ENCODE measurements at regions not wholly inside any gene's neighbourhood (a gene's known extent, or its start where the extent isn't known, plus 50 kb on each side); places are given as distances from the start of the nearest gene placed in this dataset.

DNA sequence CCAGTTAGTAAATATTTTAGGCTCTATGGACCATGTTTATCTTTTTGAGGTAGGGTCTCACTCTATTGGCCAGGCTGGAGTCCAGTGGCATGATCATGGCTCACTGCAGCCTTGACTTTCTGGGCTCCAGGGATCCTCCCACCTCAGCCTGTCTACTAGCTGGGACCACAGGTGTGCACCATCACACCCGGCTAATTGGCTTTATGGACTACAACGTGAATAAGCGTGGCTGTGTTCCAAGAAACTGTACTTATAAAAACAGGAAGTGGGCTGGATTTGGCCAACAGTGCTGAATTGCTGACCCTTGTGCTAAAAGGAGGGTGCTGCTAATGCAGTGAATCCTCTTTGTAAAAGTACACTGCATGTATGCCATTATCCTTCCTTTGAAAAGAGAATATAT is 111.7 kb upstream of the CDK13 start:
- Histone ChIP-seq H3K36me3 (ENCODE audit: control insufficient read depth, insufficient read depth, low read length) (no peaks in the 10 kb centered on the region), H3K4me1 (ENCODE audit: control insufficient read depth, insufficient read depth, low read length) (no peaks in the 10 kb centered on the region), H3K27me3 (ENCODE audit: control insufficient read depth, insufficient read depth, low read length, poor library complexity, severe bottlenecking) (peaks cover 27% of the 10 kb centered on the region), H3K4me3 (ENCODE audit: low read length) (no peak overlapping the region), H3K9me3 (ENCODE audit: control insufficient read depth, low read length) (no peaks in the 10 kb centered on the region), H3K27ac (ENCODE audit: low read depth, low read length) (no peak overlapping the region), H3K9ac (ENCODE audit: extremely low read depth, low read length, poor library complexity, severe bottlenecking) (no peak overlapping the region)
- 84 to 88% methylated on average over 3 of the region's 3 CpGs for WGBS, 2 experiments (ENCODE audit: insufficient coverage in 1 of 2, insufficient read length in 1 of 2)
- Mint-ChIP-seq H3K27me3 (ENCODE audit: insufficient read depth) (peaks cover 37% of the 10 kb centered on the region), H3K4me3 (no peak overlapping the region), H3K9me3 (no peaks in the 10 kb centered on the region), H3K4me1 (peaks cover 8% of the 10 kb centered on the region), H3K27ac (no peak overlapping the region), H3K36me3 (ENCODE audit: low read depth) (no peaks in the 10 kb centered on the region)
- TF ChIP-seq, protein P1, sequence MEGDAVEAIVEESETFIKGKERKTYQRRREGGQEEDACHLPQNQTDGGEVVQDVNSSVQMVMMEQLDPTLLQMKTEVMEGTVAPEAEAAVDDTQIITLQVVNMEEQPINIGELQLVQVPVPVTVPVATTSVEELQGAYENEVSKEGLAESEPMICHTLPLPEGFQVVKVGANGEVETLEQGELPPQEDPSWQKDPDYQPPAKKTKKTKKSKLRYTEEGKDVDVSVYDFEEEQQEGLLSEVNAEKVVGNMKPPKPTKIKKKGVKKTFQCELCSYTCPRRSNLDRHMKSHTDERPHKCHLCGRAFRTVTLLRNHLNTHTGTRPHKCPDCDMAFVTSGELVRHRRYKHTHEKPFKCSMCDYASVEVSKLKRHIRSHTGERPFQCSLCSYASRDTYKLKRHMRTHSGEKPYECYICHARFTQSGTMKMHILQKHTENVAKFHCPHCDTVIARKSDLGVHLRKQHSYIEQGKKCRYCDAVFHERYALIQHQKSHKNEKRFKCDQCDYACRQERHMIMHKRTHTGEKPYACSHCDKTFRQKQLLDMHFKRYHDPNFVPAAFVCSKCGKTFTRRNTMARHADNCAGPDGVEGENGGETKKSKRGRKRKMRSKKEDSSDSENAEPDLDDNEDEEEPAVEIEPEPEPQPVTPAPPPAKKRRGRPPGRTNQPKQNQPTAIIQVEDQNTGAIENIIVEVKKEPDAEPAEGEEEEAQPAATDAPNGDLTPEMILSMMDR (conservative IDR thresholded peaks at IDR 0.05), result no peak
- no peak for DNase-seq

DNA sequence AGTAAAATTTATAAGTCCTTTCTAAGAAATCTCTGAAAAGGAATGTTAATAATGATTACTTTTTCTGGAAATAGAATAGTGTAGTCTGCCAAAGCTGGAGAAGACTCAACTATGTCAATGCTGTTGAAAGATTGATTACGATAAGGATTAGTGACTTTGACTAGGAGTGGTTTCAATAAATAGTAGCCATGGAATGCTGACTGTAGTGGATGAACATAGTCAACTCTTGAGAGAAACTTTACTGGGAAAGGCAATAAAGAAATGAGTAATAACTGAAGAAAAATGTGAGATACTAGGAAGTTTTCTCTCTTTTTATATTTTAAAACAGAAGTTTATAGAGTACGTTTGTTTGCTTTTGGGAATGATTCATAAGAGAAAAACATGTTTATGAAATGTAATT is 105.0 kb upstream of the CDK13 start:
- H3K4me3 ChIP-seq (ENCODE audit: low read length), result no peak overlapping the region
- Mint-ChIP-seq H3K36me3 (ENCODE audit: low read depth) (no peaks in the 10 kb centered on the region), H3K4me1 (no peaks in the 10 kb centered on the region), H3K4me3 (no peak overlapping the region), H3K9me3 (no peaks in the 10 kb centered on the region), H3K27me3 (ENCODE audit: insufficient read depth) (peaks cover 3% of the 10 kb centered on the region), H3K27ac (no peak overlapping the region)
- TF ChIP-seq, protein P1 (conservative IDR thresholded peaks at IDR 0.05), result no peak
- no peak overlapping the region for H3K9ac ChIP-seq (ENCODE audit: extremely low read depth, low read length, poor library complexity, severe bottlenecking)
- no peaks in the 10 kb centered on the region for H3K9me3 ChIP-seq (ENCODE audit: control insufficient read depth, low read length)
- no peaks in the 10 kb centered on the region for H3K36me3 ChIP-seq (ENCODE audit: control insufficient read depth, insufficient read depth, low read length)
- no peak for DNase-seq
- H3K27me3 ChIP-seq (ENCODE audit: control insufficient read depth, insufficient read depth, low read length, poor library complexity, severe bottlenecking), result no peaks in the 10 kb centered on the region
- H3K27ac ChIP-seq (ENCODE audit: low read depth, low read length), result no peak overlapping the region
- H3K4me1 ChIP-seq (ENCODE audit: control insufficient read depth, insufficient read depth, low read length), result no peaks in the 10 kb centered on the region
- WGBS, 2 experiments (ENCODE audit: insufficient coverage in 1 of 2, insufficient read length in 1 of 2), result 85 to 100% methylated on average over 1 of the region's 2 CpGs

DNA sequence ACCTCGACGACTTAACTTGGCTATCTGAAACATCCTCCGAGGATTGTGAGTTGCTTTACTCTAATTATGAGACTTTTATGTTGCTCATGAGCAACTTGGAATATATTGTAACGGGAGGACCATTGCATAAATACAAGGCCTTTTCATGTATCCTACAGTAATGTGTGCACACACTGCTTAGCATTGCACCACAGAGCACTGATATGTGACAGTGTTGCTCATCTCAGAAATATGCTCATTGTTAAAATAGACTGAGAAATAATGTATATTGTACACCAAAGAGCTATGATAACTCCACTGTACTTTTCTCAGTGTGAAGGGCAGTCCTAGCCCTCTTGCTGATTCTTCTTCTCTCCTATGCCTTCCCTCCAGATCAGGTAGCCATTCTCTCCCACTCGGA is 102.8 kb upstream of the CDK13 start:
- Histone ChIP-seq H3K27ac (ENCODE audit: low read depth, low read length) (no peak overlapping the region), H3K4me3 (ENCODE audit: low read length) (no peak overlapping the region), H3K4me1 (ENCODE audit: control insufficient read depth, insufficient read depth, low read length) (no peaks in the 10 kb centered on the region), H3K36me3 (ENCODE audit: control insufficient read depth, insufficient read depth, low read length) (no peaks in the 10 kb centered on the region), H3K9ac (ENCODE audit: extremely low read depth, low read length, poor library complexity, severe bottlenecking) (no peak overlapping the region), H3K9me3 (ENCODE audit: control insufficient read depth, low read length) (no peaks in the 10 kb centered on the region), H3K27me3 (ENCODE audit: control insufficient read depth, insufficient read depth, low read length, poor library complexity, severe bottlenecking) (no peaks in the 10 kb centered on the region)
- DNase-seq, result no peak
- Mint-ChIP-seq H3K36me3 (ENCODE audit: low read depth) (no peaks in the 10 kb centered on the region), H3K4me3 (no peak overlapping the region), H3K9me3 (no peaks in the 10 kb centered on the region), H3K27ac (no peak overlapping the region), H3K27me3 (ENCODE audit: insufficient read depth) (peaks cover 3% of the 10 kb centered on the region), H3K4me1 (no peaks in the 10 kb centered on the region)
- TF ChIP-seq, protein P1 (conservative IDR thresholded peaks at IDR 0.05), result no peak
- WGBS, 2 experiments (ENCODE audit: insufficient coverage in 1 of 2, insufficient read length in 1 of 2), result 89 to 100% methylated on average over 3 to 5 of the region's 5 CpGs

Measured in endodermal cell (in vitro differentiated cells).